ENCODE measurements at regions not wholly inside any gene's neighbourhood (a gene's known extent, or its start where the extent isn't known, plus 50 kb on each side); places are given as distances from the start of the nearest gene placed in this dataset.
"Not testable (repeated sequence)": the region's sequence is repeated elsewhere in the genome, so short reads cannot be mapped to it uniquely, and the experiment has no call there.

- in situ Hi-C loops (cut with MboI; ENCODE audit: low sequenced_read_pairs), result no loop called here
Observed at GRCh38 chr13:22855926-22856325, 324.9 kb upstream of the SGCG start.

- in situ Hi-C loops (cut with MboI; ENCODE audit: low sequenced_read_pairs), result not testable (repeated sequence)
Observed at GRCh38 chr13:22858980-22859379, 321.8 kb upstream of the SGCG start.

DNA sequence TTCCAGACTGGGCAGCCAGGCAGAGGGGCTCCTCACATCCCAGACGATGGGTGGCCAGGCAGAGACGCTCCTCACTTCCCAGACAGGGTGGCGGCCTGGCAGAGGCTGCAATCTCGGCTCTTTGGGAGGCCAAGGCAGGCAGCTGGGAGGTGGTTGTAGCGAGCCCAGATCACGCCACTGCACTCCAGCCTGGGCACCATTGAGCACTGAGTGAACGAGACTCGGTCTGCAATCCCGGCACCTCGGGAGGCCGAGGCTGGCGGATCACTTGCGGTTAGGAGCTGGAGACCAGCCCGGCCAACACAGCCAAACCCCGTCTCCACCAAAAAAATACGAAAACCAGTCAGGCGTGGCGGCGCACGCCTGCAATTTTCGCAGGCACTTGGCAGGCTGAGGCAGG, 321.4 kb upstream of the SGCG start:
- in situ Hi-C loops (cut with MboI; ENCODE audit: low sequenced_read_pairs), result not testable (repeated sequence)

DNA sequence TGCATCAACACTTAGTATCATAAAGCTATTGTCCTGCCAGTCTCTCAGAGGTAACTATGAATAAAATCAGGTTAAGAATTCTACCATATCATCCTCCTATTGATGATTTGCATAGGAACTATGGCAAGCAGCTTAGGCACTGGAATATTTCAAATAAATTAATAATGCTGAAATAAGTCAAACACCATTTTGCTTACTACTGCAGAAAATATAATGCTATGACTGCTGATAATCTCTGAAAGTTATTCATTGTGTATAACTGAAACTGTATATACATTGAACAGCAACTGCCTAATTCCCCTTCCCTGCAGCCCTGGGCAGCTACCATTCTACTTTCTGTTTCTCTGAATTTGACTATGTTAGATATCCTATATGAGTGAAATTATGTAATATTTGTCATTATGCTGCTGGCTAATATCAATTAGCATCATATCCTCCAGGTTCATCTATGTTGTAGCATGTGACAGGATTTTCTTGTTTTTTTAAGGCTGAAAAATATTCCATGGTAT, 318.8 kb upstream of the SGCG start:
- in situ Hi-C loops (cut with MboI; ENCODE audit: low sequenced_read_pairs), result no loop called here

DNA sequence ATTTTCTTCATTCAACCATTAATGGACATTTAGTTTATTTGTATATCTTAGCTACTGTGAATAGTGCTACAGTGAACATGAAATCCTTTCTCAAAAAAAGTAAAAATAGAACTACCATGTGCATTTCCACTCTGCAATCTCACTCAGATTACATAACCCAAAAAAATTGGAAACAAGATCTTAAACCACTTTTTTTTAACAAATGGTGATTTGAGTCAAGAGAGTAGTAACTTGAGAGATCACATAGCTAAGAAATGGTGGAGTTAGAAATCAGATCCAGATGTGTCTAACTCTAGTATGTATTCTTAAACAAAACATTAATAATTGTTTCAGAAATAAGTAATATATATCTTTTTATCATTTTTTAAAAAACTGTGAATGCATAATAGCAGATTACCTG, 318.3 kb upstream of the SGCG start:
- in situ Hi-C loops (cut with MboI; ENCODE audit: low sequenced_read_pairs), result no loop called here

GRCh38 chr13:22866221-22866620, 314.6 kb upstream of the SGCG start:
- in situ Hi-C loops (cut with MboI; ENCODE audit: low sequenced_read_pairs), result no loop called here

DNA sequence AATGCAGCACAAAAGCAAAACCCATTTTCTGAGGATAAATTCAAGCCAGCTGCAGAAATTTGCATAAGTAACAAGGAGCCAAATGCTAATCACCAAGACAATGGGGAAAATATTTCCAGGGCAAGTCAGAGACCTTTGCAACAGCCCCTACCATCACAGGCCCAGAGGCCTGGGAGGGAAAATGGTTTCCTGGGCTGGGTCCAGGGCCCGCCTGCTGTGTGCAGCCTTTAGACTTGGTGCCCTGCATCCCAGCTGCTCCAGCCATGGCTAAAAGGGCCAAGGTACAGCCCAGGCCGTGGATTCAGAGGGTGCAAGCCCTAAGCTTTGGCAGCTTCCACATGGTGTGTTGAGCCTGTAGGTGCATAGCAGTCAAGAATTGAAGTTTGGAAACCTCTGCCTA, 309.5 kb upstream of the SGCG start:
- in situ Hi-C loops (cut with MboI; ENCODE audit: low sequenced_read_pairs), result no loop called here

DNA sequence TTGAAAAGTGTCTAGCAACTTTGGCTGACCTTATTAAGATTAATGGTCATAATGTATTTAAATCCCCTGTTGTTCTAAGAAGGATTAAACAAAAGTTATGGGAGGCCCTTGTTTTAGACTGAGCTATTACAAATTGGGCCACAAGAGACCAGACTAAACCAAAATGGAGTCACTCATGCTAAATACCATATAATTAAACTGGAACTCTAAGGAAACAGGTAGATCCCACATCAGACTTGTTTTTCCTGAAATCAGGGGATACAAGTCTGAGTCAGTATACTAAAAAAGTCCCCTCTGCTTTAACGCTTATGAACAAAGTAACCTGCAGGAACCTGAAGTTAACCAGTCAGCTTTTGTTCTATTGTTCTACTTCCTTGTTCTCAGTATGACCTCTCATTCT, 305.9 kb upstream of the SGCG start:
- in situ Hi-C loops (cut with MboI; ENCODE audit: low sequenced_read_pairs), result no loop called here

GRCh38 chr13:22877421-22877820, 303.4 kb upstream of the SGCG start:
- in situ Hi-C loops (cut with MboI; ENCODE audit: low sequenced_read_pairs), result no loop called here

DNA sequence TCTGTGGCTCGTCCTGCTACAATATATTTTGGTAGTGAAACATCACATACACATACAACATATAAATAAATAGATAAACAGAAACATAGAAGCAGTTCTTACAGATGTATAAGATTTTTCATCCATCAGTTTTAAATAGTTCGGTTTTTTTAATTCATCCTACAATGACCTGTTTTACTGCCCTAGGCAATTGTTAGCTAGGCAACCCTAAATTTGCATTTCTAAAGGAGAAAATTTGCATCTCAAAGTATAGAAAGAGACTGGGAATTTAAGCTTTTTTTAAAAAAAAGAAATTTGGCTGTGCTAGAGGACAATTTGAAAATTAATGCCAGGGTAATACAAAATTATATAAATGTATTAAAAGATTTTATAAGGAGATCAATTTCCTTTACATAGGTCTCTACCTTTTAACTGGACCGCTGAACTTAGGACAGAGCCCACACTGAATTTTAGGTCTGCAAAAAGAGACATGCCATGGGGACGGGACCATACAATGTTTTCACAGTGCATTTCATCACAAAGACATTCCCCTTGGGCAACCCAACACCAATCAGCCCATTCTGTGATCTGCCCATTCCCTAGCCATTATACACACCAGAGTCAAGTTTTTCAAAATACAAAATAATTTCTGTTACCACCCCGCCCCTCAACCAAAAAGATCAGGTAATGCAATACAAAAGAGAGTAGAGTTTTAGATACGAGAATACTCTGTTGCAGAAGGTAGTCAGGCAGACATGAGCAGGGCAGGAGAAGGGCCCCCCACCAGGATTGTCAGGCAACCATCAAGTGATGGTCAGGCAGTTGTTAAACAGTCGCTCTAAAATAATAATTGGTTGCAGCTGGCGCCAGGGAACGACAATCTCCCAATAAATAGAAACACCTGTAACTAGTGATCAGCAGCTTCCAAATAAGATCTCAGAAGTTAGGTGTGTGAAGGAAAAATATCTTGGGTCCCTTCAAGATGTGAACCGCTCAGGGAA, 299.7 kb upstream of the SGCG start:
- in situ Hi-C loops (cut with MboI; ENCODE audit: low sequenced_read_pairs), result no loop called here

DNA sequence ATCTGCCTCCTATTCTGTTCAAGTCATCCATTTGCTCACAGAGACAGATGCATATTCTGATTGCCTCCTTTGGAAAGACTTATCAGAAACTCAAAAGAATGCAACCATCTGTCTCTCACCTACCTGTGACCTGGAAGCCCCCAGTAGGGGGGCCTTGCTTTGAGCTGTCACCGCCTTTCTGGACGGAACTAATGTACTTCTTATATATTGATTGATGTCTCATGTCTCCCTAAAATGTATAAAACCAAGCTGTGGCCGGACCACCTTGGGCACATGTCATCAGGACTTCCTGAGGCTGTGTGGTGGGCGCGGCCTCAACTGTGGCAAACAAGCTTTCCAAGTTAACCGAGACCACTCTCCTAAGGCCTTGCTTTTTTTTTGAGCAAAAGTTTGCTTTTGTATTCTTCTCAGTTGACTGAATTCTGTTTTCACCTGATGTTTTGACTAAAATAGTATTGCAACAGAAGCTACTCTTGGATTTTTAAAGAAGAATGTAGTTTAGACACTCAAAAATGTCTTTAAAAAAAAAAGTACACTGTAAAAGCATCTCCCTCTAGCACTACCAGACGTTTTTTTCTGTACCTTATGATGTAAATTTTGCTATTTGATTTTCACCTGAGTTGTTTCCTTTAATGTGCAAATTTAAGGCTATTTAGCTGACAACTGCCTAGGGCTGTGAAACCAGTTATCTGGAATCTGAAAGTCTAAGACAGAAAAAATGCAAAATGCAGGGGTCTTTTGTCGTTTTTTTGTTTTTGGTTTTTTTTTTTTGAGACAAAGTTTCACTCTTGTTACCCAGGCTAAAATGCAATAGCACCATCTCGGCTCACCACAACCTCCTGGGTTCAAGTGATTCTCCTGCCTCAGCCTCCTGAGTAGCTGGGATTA, 298.8 kb upstream of the SGCG start:
- in situ Hi-C loops (cut with MboI; ENCODE audit: low sequenced_read_pairs), result not testable (repeated sequence)

GRCh38 chr13:22883262-22883840, 297.4 kb upstream of the SGCG start:
- in situ Hi-C loops (cut with MboI; ENCODE audit: low sequenced_read_pairs), result no loop called here

DNA sequence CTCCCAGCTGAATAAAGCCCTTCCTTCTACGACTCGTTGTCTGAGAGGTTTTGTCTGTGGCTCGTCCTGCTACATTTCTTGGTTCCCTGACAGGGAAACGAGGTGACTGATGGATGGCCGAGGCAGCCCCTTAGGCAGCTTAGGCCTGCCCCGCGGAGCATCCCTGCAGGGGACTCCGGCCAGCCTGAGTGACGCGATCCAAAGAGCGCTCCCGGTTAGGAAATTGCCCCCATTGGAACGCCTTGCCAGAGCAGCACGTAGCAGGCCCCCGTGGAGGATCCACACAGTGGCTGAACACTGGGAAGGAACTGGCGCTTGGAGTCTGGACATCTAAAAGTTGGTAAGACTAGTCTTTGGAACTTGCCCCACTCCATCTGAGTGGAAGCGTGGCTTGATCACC, 296.8 kb upstream of the SGCG start:
- in situ Hi-C loops (cut with MboI; ENCODE audit: low sequenced_read_pairs), result no loop called here

- in situ Hi-C loops (cut with MboI; ENCODE audit: low sequenced_read_pairs), result not testable (repeated sequence)
Observed at GRCh38 chr13:22886061-22886460, 294.7 kb upstream of the SGCG start.

DNA sequence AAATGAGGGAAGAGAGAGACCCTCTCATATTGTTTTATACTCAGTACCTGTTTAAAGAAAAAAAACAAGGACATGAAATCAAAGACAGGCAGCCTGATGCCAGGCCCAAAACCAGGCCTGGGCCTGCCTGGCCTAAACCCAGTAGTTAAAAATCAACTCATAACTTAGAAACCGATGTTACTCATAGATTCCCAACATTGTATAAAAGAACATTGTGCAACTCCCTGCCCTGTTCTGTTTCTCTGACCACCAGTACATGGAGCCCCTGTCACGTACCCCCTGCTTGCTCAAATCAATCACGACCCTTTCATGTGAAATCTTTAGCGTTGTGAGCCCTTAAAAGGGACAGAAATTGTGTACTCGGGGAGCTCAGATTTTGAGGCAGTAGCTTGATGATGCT, 291.4 kb upstream of the SGCG start:
- in situ Hi-C loops (cut with MboI; ENCODE audit: low sequenced_read_pairs), result not testable (repeated sequence)

DNA sequence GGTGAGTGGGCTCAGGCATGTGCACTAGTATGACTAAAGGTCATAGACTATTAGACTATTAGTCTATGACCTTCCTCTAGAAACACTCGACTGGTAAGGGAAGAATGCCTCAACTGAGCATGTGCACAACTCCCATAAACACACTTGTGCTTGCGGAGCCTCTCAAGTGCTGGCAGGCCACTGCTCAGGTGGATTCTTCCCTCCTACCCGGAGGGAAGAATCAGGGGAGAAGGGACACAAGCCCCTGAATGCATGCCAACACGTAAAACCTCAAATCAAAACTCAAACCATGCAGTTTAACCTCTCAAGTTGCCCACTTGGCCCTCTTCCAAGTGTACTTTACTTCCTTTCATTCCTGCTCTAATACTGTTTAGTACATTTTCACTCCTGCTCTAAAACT, 287.6 kb upstream of the SGCG start:
- in situ Hi-C loops (cut with MboI; ENCODE audit: low sequenced_read_pairs), result no loop called here

GRCh38 chr13:22893777-22894176, 287.0 kb upstream of the SGCG start:
- in situ Hi-C loops (cut with MboI; ENCODE audit: low sequenced_read_pairs), result no loop called here

DNA sequence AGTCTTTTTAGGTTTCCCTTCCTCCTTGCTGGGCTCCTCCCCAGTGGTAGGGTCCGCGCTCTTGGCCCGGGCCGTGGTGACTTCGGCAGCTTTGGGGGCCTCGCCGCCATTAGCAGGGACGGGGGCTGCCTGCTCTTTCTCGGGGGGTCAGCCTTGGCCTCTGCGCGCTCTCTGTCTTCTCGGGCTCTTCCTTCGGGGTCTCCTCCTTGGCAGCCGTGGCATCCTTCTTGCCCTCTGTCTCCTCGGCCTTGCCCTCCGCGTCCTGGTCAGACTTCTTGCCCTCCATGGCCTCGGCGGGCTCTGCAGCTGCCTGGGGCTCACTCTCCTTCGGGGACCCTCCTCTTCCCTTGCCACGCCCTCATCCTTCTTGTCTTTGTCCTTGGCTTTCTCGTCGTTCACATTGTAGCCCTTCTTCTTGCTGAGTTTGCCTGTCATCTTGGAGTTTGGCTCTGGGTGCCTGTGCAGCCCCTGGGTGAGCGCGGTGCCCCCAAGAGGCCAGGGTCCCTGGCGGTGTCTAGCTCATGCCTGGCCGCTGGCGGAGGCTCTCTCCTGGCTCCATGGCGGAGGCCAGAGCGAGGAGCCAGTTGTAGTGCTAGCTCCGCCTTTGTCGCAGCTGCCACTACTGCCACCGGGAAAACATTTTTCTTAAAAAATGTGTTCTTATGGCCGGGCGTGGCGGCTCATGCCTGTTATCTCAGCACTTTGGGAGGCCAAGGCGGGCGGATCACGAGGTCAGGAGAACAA, 283.0 kb upstream of the SGCG start:
- in situ Hi-C loops (cut with MboI; ENCODE audit: low sequenced_read_pairs), result no loop called here

DNA sequence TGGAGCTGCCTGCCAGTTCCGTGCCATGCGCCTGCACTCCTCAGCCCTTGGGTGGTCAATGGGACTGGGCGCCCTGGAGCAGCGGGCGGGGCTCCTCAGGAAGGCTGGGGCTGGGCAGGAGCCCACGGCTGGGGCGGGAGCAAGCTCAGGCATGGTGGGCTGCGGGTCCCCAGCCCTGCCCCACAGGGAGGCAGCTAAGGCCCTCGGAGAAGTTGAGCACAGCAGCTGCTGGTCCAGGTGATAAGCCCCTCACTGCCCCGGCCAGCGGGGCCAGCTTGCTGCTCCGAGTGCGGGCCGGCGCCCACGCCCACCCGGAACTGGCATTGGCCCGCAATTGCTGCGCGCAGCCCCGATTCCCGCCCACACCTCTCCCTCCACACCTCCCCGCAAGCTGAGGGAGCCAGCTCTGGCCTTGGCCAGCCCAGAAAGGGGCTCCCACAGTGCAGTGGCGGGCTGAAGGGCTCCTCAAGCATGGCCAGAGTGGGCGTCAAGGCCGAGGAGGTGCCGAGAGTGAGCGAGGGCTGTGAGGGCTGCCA, 280.3 kb upstream of the SGCG start:
- in situ Hi-C loops (cut with MboI; ENCODE audit: low sequenced_read_pairs), result not testable (repeated sequence)

DNA sequence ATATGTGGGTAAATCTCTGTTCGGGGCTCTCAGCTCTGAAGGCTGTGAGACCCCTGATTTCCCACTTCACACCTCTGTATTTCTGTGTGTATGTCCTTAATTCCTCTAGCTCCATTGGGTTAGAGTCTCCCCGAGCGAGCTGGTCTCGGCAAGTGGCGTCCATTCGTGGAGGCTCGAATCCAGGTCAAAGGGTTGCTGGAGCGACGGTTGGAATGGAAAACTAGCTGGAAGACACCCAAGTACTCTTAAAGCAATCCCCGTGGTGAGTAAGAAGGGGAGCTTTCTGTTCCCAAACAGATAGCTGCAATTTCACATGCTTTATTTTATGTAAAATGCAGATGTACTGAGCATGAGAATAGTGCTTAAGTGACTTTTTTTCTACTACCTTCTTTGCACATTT, 277.5 kb upstream of the SGCG start:
- in situ Hi-C loops (cut with MboI; ENCODE audit: low sequenced_read_pairs), result no loop called here

All from HL-60/S4 treated with retinoic acid at 250 ng/mL for 4 days and 3 days (cell line).